H9 (cell line): ENCODE measurements at regions not wholly inside any gene's neighbourhood (a gene's known extent, or its start where the extent isn't known, plus 50 kb on each side); places are given as distances from the start of the nearest gene placed in this dataset.

Experiments used
- DNase-seq: peaks from one replicate; pipeline ENCODE4 v3.0.0-alpha.2; 2017
- H2AFZ ChIP-seq: one replicate; pipeline ENCODE4 v1.6.1; 2013; ENCODE audit warnings: mild to moderate bottlenecking, low read length, control low read depth, moderate library complexity
- H2AK5ac ChIP-seq: 2 replicates; pipeline ENCODE4 v1.6.1; 2013; ENCODE audit warnings: low read length, control low read depth, mixed read lengths; ENCODE audit not compliant: insufficient read length
- H2BK120ac ChIP-seq: one replicate; pipeline ENCODE4 v1.6.1; 2013; ENCODE audit warnings: low read depth, mild to moderate bottlenecking, low read length, control low read depth, inconsistent platforms; ENCODE audit not compliant: poor library complexity, severe bottlenecking
- H2BK12ac ChIP-seq: 2 replicates; pipeline ENCODE4 v1.6.1; 2013; ENCODE audit warnings: low read length, control low read depth, mixed read lengths, low read depth; ENCODE audit not compliant: insufficient read length
- H2BK15ac ChIP-seq: 2 replicates; pipeline ENCODE4 v1.6.1; 2013; ENCODE audit warnings: low read depth, low read length, control low read depth
- H2BK20ac ChIP-seq: one replicate; pipeline ENCODE4 v1.6.1; 2013; ENCODE audit warnings: low read depth, mild to moderate bottlenecking, low read length, control low read depth, inconsistent platforms; ENCODE audit not compliant: poor library complexity, severe bottlenecking
- H2BK5ac ChIP-seq: 2 replicates; pipeline ENCODE4 v1.6.1; 2013; ENCODE audit warnings: low read length, control low read depth, mixed read lengths; ENCODE audit not compliant: insufficient read length
- H3K14ac ChIP-seq: 2 replicates; pipeline ENCODE4 v1.6.1; 2013; ENCODE audit warnings: low read length, control low read depth; ENCODE audit not compliant: insufficient read depth
- H3K18ac ChIP-seq: 2 replicates; pipeline ENCODE4 v1.6.1; 2013; ENCODE audit warnings: low read depth, mild to moderate bottlenecking, mixed read lengths, low read length, control low read depth; ENCODE audit not compliant: insufficient read length
- H3K23ac ChIP-seq: 2 replicates; pipeline ENCODE4 v1.6.1; 2013; ENCODE audit warnings: low read length, control low read depth, mixed read lengths, low read depth; ENCODE audit not compliant: insufficient read length
- H3K23me2 ChIP-seq: 2 replicates; pipeline ENCODE4 v1.6.1; 2013; ENCODE audit warnings: low read depth, mild to moderate bottlenecking, mixed read lengths, low read length, control low read depth; ENCODE audit not compliant: insufficient read length, poor library complexity, severe bottlenecking
- H3K27ac ChIP-seq: 2 replicates; pipeline ENCODE4 v1.5.1; 2013; ENCODE audit warnings: low read length, control low read depth, mixed read lengths, low read depth; ENCODE audit not compliant: insufficient read length
- H3K27me3 ChIP-seq: 2 replicates; pipeline ENCODE4 v1.6.1; 2013; ENCODE audit warnings: low read length, control low read depth, inconsistent platforms; ENCODE audit not compliant: insufficient read depth
- H3K4ac ChIP-seq: 2 replicates; pipeline ENCODE4 v1.6.1; 2013; ENCODE audit warnings: low read depth, mild to moderate bottlenecking, control low read depth, inconsistent platforms, low read length, moderate library complexity
- H3K4me1 ChIP-seq: 2 replicates; pipeline ENCODE4 v1.6.1; 2013; ENCODE audit warnings: low read length, control low read depth, inconsistent platforms; ENCODE audit not compliant: insufficient read depth
- H3K4me2 ChIP-seq: 2 replicates; pipeline ENCODE4 v1.6.1; 2013; ENCODE audit warnings: low read length, control low read depth, mixed read lengths; ENCODE audit not compliant: insufficient read length, insufficient read depth
- H3K56ac ChIP-seq: 2 replicates; pipeline ENCODE4 v1.6.1; 2013; ENCODE audit warnings: low read depth, mild to moderate bottlenecking, mixed read lengths, low read length, control low read depth; ENCODE audit not compliant: insufficient read length
- H3K79me1 ChIP-seq: 2 replicates; pipeline ENCODE4 v1.6.1; 2013; ENCODE audit warnings: low read depth, mild to moderate bottlenecking, moderate library complexity, low read length, control low read depth, inconsistent platforms; ENCODE audit not compliant: insufficient read depth, poor library complexity, severe bottlenecking
- H3K79me2 ChIP-seq: 2 replicates; pipeline ENCODE4 v1.6.1; 2013; ENCODE audit warnings: low read length, control low read depth, inconsistent platforms; ENCODE audit not compliant: insufficient read depth
- H3K9ac ChIP-seq: 2 replicates; pipeline ENCODE4 v1.6.1; 2013; ENCODE audit warnings: low read length, control low read depth, mixed read lengths; ENCODE audit not compliant: insufficient read length; ENCODE audit errors: extremely low read depth
- H3K9me3 ChIP-seq: one replicate; pipeline ENCODE4 v1.6.1; 2013; ENCODE audit warnings: low read depth, low read length, inconsistent platforms; ENCODE audit not compliant: control insufficient read depth
- H3T11ph ChIP-seq: one replicate; pipeline ENCODE4 v1.6.1; 2013; ENCODE audit warnings: mild to moderate bottlenecking, low read length, control low read depth, inconsistent platforms
- H4K20me1 ChIP-seq: one replicate; pipeline ENCODE4 v1.6.1; 2013; ENCODE audit not compliant: control insufficient read depth, insufficient read length, insufficient read depth
- H4K5ac ChIP-seq: 2 replicates; pipeline ENCODE4 v1.6.1; 2013; ENCODE audit warnings: low read depth, mild to moderate bottlenecking, mixed read lengths, low read length, control low read depth; ENCODE audit not compliant: insufficient read length
- H4K8ac ChIP-seq: replicated peaks from 2 replicates; pipeline ENCODE4 v1.6.1; 2013; ENCODE audit warnings: low read length, control low read depth, mixed read lengths, low read depth; ENCODE audit not compliant: insufficient read length
- H4K91ac ChIP-seq: 2 replicates; pipeline ENCODE4 v1.6.1; 2013; ENCODE audit warnings: low read depth, mild to moderate bottlenecking, moderate library complexity, mixed read lengths, low read length, control low read depth; ENCODE audit not compliant: insufficient read length
- H3K27ac Mint-ChIP-seq, 3 experiments: 2 replicates in 2 of 3; 3 replicates in 1 of 3; pipeline ENCODE4 v1.8.0; 2020 to 2021; ENCODE audit warnings: mixed read lengths in 3 of 3, mild to moderate bottlenecking in 1 of 3, moderate library complexity in 1 of 3
- H3K27me3 Mint-ChIP-seq: 2 replicates; pipeline ENCODE4 v1.8.0; 2021; ENCODE audit warnings: low read depth, mild to moderate bottlenecking, moderate library complexity, mixed read lengths
- H3K36me3 Mint-ChIP-seq, 3 experiments: 2 replicates in 2 of 3; 3 replicates in 1 of 3; pipeline ENCODE4 v1.8.0; 2020 to 2021; ENCODE audit warnings: low read depth in 3 of 3, mixed read lengths in 3 of 3; ENCODE audit not compliant: insufficient read depth in 1 of 3
- H3K4me1 Mint-ChIP-seq, 2 experiments: 2 replicates each; pipeline ENCODE4 v1.8.0; 2020; ENCODE audit warnings: mixed read lengths in 2 of 2
- H3K4me3 Mint-ChIP-seq, 2 experiments: 2 replicates in 1 of 2; 3 replicates in 1 of 2; pipeline ENCODE4 v1.8.0; 2020 to 2021; ENCODE audit warnings: mild to moderate bottlenecking in 2 of 2, mixed read lengths in 2 of 2, moderate library complexity in 1 of 2
- H3K9me3 Mint-ChIP-seq, 2 experiments: 2 replicates in 1 of 2; 3 replicates in 1 of 2; pipeline ENCODE4 v1.8.0; 2020; ENCODE audit warnings: mild to moderate bottlenecking in 2 of 2, mixed read lengths in 2 of 2, moderate library complexity in 1 of 2
- CTCF ChIP-seq: fragments of 200-600 bp; sonication (generic); conservative IDR thresholded peaks from 3 replicates; pipeline ENCODE4 v1.8.0; 2021; ENCODE audit warnings: antibody characterized with exemption, mild to moderate bottlenecking
- WGBS: extraction: QIAGEN DNeasy Blood & Tissue Kit; methylation state at CpG from one replicate; pipeline ENCODE4 v1.1.7; 2013; ENCODE audit warnings: missing lambda C conversion rate, low lambda C conversion rate, mixed read lengths; ENCODE audit not compliant: insufficient read length; ENCODE audit errors: extremely low coverage; 5-methylcytosine and 5-hydroxymethylcytosine counted together

- peaks cover 0 to 5% (median 0%) of the 10 kb centered on the region in 3 experiments; a peak in 1 of 7 replicates for H3K36me3 Mint-ChIP-seq
- H3K27ac Mint-ChIP-seq: peak overlapping the region in 1 of 3 experiments; percentile 100; a peak in 3 of 7 replicates
- no peaks in the 10 kb centered on the region; a peak in 1 of 5 replicates for H3K9me3 Mint-ChIP-seq
These were observed 153.7 kb upstream of the EGFLAM start for GRCh38 chr5:38104497-38105230.

More at GRCh38 chr5:38104497-38105230, 153.7 kb upstream of the EGFLAM start:
- Histone ChIP-seq H2AFZ (no peak overlapping the region), H3K4me2 (peak overlapping the region; percentile 46), H3K79me1 (no peaks in the 10 kb centered on the region), H3K14ac (no peak overlapping the region), H3K23me2 (no peaks in the 10 kb centered on the region), H2BK5ac (no peak overlapping the region), H3K4ac (no peak overlapping the region), H3T11ph (no peak overlapping the region), H2AK5ac (no peak overlapping the region), H2BK120ac (no peak overlapping the region), H3K79me2 (no peaks in the 10 kb centered on the region), H3K27ac (peak overlapping the region; percentile 57), H4K20me1 (no peaks in the 10 kb centered on the region), H2BK20ac (no peak overlapping the region), H3K9ac (no peak overlapping the region), H2BK15ac (no peak overlapping the region), H4K8ac (no peak overlapping the region), H3K4me1 (peaks cover 15% of the 10 kb centered on the region), H4K91ac (no peak overlapping the region), H3K27me3 (0 out of 2 replicates have a peak, but pooled peaks cover 3% of the 10 kb centered on the region), H4K5ac (no peak overlapping the region), H3K56ac (no peak overlapping the region), H2BK12ac (no peak overlapping the region), H3K23ac (no peak overlapping the region), H3K9me3 (no peaks in the 10 kb centered on the region), H3K18ac (no peak overlapping the region)
- DNase-seq: peak; percentile 82
- Mint-ChIP-seq H3K4me1 (peaks cover 41 to 48% of the 10 kb centered on the region in 2 experiments), H3K4me3 (peak overlapping the region in 1 of 2 experiments; percentile 65; a peak in 3 of 5 replicates), H3K27me3 (peaks cover 41% of the 10 kb centered on the region)
- TF ChIP-seq CTCF: no peak
- WGBS: no CpG with 5 or more reads among the region's 5 CpGs
